Neural progenitor cell (in vitro differentiated cells): ENCODE measurements at regions not wholly inside any gene's neighbourhood (a gene's known extent, or its start where the extent isn't known, plus 50 kb on each side); places are given as distances from the start of the nearest gene placed in this dataset.

Experiments
- EZH2 ChIP-seq: fragments of 200-600 bp; sonication (generic); IDR thresholded peaks from 2 replicates; pipeline ENCODE4 v1.6.1; 2017; ENCODE audit warnings: antibody characterized with exemption, mild to moderate bottlenecking, moderate library complexity
- EZH2phosphoT487 ChIP-seq: fragments of 200-600 bp; sonication (generic); IDR thresholded peaks from 2 replicates; pipeline ENCODE4 v1.6.1; 2017; ENCODE audit warnings: antibody characterized with exemption
- TF ChIP-seq, protein P1 (sequence below): fragments of 200-600 bp; sonication (generic); IDR thresholded peaks from 2 replicates; pipeline ENCODE4 v1.5.1; 2017; ENCODE audit warnings: antibody characterized with exemption, mild to moderate bottlenecking

GRCh38 chr13:44854313-44855060 lies 134.8 kb downstream of the NUFIP1 start:
- TF ChIP-seq EZH2, result no peak
- TF ChIP-seq, protein P1, sequence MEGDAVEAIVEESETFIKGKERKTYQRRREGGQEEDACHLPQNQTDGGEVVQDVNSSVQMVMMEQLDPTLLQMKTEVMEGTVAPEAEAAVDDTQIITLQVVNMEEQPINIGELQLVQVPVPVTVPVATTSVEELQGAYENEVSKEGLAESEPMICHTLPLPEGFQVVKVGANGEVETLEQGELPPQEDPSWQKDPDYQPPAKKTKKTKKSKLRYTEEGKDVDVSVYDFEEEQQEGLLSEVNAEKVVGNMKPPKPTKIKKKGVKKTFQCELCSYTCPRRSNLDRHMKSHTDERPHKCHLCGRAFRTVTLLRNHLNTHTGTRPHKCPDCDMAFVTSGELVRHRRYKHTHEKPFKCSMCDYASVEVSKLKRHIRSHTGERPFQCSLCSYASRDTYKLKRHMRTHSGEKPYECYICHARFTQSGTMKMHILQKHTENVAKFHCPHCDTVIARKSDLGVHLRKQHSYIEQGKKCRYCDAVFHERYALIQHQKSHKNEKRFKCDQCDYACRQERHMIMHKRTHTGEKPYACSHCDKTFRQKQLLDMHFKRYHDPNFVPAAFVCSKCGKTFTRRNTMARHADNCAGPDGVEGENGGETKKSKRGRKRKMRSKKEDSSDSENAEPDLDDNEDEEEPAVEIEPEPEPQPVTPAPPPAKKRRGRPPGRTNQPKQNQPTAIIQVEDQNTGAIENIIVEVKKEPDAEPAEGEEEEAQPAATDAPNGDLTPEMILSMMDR, result no peak
- no peak for TF ChIP-seq EZH2phosphoT487
